GM23248 (cell line): ENCODE measurements at regions not wholly inside any gene's neighbourhood (a gene's known extent, or its start where the extent isn't known, plus 50 kb on each side); places are given as distances from the start of the nearest gene placed in this dataset.

Experiments used
- EZH2 ChIP-seq: fragments of 200-600 bp; sonication (generic); IDR thresholded peaks from 2 replicates; pipeline ENCODE4 v1.6.1; 2018; ENCODE audit warnings: antibody characterized with exemption, mild to moderate bottlenecking; ENCODE audit not compliant: insufficient read depth, poor library complexity, severe bottlenecking
- EZH2phosphoT487 ChIP-seq: fragments of 200-600 bp; sonication (generic); IDR thresholded peaks from 2 replicates; pipeline ENCODE4 v1.6.1; 2018; ENCODE audit warnings: antibody characterized with exemption, moderate library complexity, mild to moderate bottlenecking, low read depth; ENCODE audit not compliant: insufficient read depth

DNA sequence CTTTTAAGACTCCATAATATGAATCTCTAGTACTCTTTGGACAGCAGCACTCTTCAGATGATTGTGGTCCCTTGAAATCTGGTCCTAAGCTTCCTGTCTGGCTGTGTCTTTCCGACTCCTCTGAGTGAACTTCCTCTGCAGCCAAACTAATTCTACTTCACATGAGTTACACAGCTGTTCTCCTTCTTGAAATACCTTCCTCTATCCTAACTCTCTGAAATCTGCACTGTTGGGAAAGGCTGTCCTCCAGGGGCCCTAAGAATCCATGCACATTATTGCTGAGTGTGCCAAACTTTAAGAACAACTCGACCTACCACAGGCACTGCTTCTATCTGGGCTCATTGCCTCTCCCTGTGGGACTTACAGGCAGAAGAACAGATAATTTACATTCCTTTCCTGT lies 217.3 kb upstream of the ARHGAP42 start:
- no peak for TF ChIP-seq EZH2
- TF ChIP-seq EZH2phosphoT487 = no peak
